HG03060 (cell line): ENCODE measurements at regions not wholly inside any gene's neighbourhood (a gene's known extent, or its start where the extent isn't known, plus 50 kb on each side); places are given as distances from the start of the nearest gene placed in this dataset.

ENCODE experiments used
- ATAC-seq: cut with Tn5 transposase; IDR thresholded peaks from one replicate; pipeline ENCODE4 v1.9.1; 2021; ENCODE audit warnings: low read depth, moderate number of reproducible peaks; ENCODE audit not compliant: unreplicated experiment

- no peak for ATAC-seq
Observed at GRCh38 chr12:114873656-114874055, 189.7 kb upstream of the TBX3 start.

- ATAC-seq = no peak
Observed at GRCh38 chr12:114868995-114869834, 185.2 kb upstream of the TBX3 start.

GRCh38 chr12:114866331-114866730, 182.4 kb upstream of the TBX3 start:
- no peak for ATAC-seq

- no peak for ATAC-seq
Observed at GRCh38 chr12:114864837-114865551, 181.0 kb upstream of the TBX3 start.

- no peak for ATAC-seq
Observed at GRCh38 chr12:114863911-114864310, 179.9 kb upstream of the TBX3 start.

GRCh38 chr12:114860969-114861368, 177.0 kb upstream of the TBX3 start:
- no peak for ATAC-seq

GRCh38 chr12:114858388-114859146, 174.6 kb upstream of the TBX3 start:
- no peak for ATAC-seq

GRCh38 chr12:114855678-114856077, 171.7 kb upstream of the TBX3 start:
- no peak for ATAC-seq

- ATAC-seq = no peak
Observed at GRCh38 chr12:114852976-114853529, 169.1 kb upstream of the TBX3 start.

- ATAC-seq = no peak
Observed at GRCh38 chr12:114851981-114852380, 168.0 kb upstream of the TBX3 start.

GRCh38 chr12:114850661-114851275, 166.8 kb upstream of the TBX3 start:
- no peak for ATAC-seq

GRCh38 chr12:114848666-114849065, 164.7 kb upstream of the TBX3 start:
- ATAC-seq = no peak

- ATAC-seq = no peak
Observed at GRCh38 chr12:114847441-114848035, 163.6 kb upstream of the TBX3 start.

- ATAC-seq = no peak
Observed at GRCh38 chr12:114846771-114847170, 162.8 kb upstream of the TBX3 start.

GRCh38 chr12:114841557-114842251, 157.7 kb upstream of the TBX3 start:
- no peak for ATAC-seq

- ATAC-seq = no peak
Observed at GRCh38 chr12:114838480-114838879, 154.5 kb upstream of the TBX3 start.

GRCh38 chr12:114836609-114837008, 152.6 kb upstream of the TBX3 start:
- no peak for ATAC-seq

- ATAC-seq = no peak
Observed at GRCh38 chr12:114835031-114835430, 151.1 kb upstream of the TBX3 start.

GRCh38 chr12:114834621-114835020, 150.6 kb upstream of the TBX3 start:
- no peak for ATAC-seq
